Testis (tissue), 2 donors: ENCODE measurements at regions not wholly inside any gene's neighbourhood (a gene's known extent, or its start where the extent isn't known, plus 50 kb on each side); places are given as distances from the start of the nearest gene placed in this dataset.

ENCODE experiments used
- POLR2A ChIP-seq: fragments of 450-650 bp; IDR thresholded peaks from one replicate; pipeline ENCODE4 v1.6.1; 2017; ENCODE audit warnings: antibody characterized with exemption, mild to moderate bottlenecking, moderate library complexity
- TF ChIP-seq, protein P1 (sequence below), 3 experiments: fragments of 450-650 bp in 2 of 3; fragments of 200-600 bp in 1 of 3; sonication (generic) in 1 of 3; IDR thresholded peaks; one replicate each; pipeline ENCODE4 v1.5.1; 2016 to 2019; ENCODE audit warnings: antibody characterized with exemption in 3 of 3, mild to moderate bottlenecking in 2 of 3, moderate library complexity in 1 of 3

- TF ChIP-seq, protein P1, sequence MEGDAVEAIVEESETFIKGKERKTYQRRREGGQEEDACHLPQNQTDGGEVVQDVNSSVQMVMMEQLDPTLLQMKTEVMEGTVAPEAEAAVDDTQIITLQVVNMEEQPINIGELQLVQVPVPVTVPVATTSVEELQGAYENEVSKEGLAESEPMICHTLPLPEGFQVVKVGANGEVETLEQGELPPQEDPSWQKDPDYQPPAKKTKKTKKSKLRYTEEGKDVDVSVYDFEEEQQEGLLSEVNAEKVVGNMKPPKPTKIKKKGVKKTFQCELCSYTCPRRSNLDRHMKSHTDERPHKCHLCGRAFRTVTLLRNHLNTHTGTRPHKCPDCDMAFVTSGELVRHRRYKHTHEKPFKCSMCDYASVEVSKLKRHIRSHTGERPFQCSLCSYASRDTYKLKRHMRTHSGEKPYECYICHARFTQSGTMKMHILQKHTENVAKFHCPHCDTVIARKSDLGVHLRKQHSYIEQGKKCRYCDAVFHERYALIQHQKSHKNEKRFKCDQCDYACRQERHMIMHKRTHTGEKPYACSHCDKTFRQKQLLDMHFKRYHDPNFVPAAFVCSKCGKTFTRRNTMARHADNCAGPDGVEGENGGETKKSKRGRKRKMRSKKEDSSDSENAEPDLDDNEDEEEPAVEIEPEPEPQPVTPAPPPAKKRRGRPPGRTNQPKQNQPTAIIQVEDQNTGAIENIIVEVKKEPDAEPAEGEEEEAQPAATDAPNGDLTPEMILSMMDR (IDR thresholded peaks at IDR 0.05) = no peak
- no peak for TF ChIP-seq POLR2A
Measured at GRCh38 chr1:191904991-191905390, 253.3 kb upstream of the RGS18 start.
